ENCODE measurements at regions not wholly inside any gene's neighbourhood (a gene's known extent, or its start where the extent isn't known, plus 50 kb on each side); places are given as distances from the start of the nearest gene placed in this dataset.

DNA sequence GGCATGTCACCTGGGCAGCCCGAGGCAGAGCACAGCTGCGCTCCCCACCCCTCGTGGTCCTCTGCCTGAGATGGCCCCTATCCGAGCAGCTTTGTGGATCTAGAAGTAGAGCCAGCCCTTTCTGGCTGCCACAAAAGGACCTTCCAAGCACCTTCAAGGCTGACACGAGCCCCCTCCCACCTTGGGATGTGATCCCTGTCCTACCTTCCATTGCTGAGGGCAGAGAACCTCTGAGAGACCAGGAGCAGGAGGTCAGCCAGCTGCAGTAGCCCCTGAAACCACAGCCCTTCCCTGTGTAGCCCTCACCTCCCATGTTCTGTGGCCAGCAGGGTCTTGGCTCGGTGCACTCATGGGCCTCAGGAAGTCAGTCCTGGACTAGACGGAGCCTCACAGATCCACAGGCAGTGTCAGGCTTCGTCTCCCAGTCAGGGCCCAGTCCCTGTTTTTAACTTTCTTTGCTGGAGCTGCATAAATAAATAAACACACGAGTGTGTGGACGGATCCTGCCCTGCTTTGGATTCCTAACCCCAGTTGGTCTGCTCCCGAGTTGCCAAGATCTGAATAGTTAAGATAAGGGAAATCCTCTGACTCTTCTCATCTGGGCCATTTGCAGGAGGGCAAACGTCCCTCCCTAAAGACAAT, 507.7 kb downstream of the PREX1 start:
- no peak for TF ChIP-seq CTCF (IDR thresholded peaks at IDR 0.05)
- DNase-seq (ENCODE audit: low spot score) = no peak
- no peak overlapping the region for H3K4me3 ChIP-seq
- H3K27ac ChIP-seq = no peak overlapping the region

GRCh38 chr20:48317578-48317977, 510.2 kb downstream of the PREX1 start:
- no peak for TF ChIP-seq CTCF (IDR thresholded peaks at IDR 0.05)
- DNase-seq (ENCODE audit: low spot score) = no peak
- H3K27ac ChIP-seq = no peak overlapping the region
- H3K4me3 ChIP-seq = no peak overlapping the region

- H3K27ac ChIP-seq = no peak overlapping the region
- TF ChIP-seq CTCF (IDR thresholded peaks at IDR 0.05) = no peak
- H3K4me3 ChIP-seq = no peak overlapping the region
- no peak for DNase-seq (ENCODE audit: low spot score)
Measured at GRCh38 chr20:48314925-48315592, 512.7 kb downstream of the PREX1 start.

GRCh38 chr20:48313324-48313723, 514.5 kb downstream of the PREX1 start:
- TF ChIP-seq CTCF (IDR thresholded peaks at IDR 0.05) = no peak
- Histone ChIP-seq H3K27ac (no peak overlapping the region), H3K4me3 (no peak overlapping the region)
- DNase-seq (ENCODE audit: low spot score) = no peak

GRCh38 chr20:48311956-48312355, 515.8 kb downstream of the PREX1 start:
- no peak overlapping the region for H3K27ac ChIP-seq
- no peak for TF ChIP-seq CTCF (IDR thresholded peaks at IDR 0.05)
- H3K4me3 ChIP-seq = no peak overlapping the region
- DNase-seq (ENCODE audit: low spot score) = no peak

- Histone ChIP-seq H3K4me3 (no peak overlapping the region), H3K27ac (no peak overlapping the region)
- DNase-seq (ENCODE audit: low spot score) = no peak
- TF ChIP-seq CTCF (IDR thresholded peaks at IDR 0.05) = no peak
Measured at GRCh38 chr20:48310305-48310704, 517.5 kb downstream of the PREX1 start.

GRCh38 chr20:48309293-48309692, 518.5 kb downstream of the PREX1 start:
- H3K27ac ChIP-seq = no peak overlapping the region
- TF ChIP-seq CTCF (IDR thresholded peaks at IDR 0.05) = no peak
- no peak for DNase-seq (ENCODE audit: low spot score)
- H3K4me3 ChIP-seq = no peak overlapping the region
